HepG2 (cell line): ENCODE measurements at regions not wholly inside any gene's neighbourhood (a gene's known extent, or its start where the extent isn't known, plus 50 kb on each side); places are given as distances from the start of the nearest gene placed in this dataset.

ENCODE experiments used
- ATAC-seq: fragments of 200-7000 bp; cut with Tn5 transposase; 3 replicates; pipeline ENCODE4 v1.9.1; 2020; ENCODE audit warnings: mild to moderate bottlenecking, moderate library complexity
- BruUV-seq: library from RNA; stranded (reverse); fragments of 400-500 nt; replicated peaks from 2 replicates; lab custom pipeline; 2021; lab: Mats Ljungman, UMichigan
- CTCF ChIA-PET: fragments of 300-600 bp; formaldehyde crosslinking; extraction: SDS; loops from one replicate; lab custom pipeline; 2021; ENCODE audit warnings: low total read pairs, inconsistent platforms, low intra/inter-chr PET ratio; lab: Yijun Ruan, JAX
- POLR2A ChIA-PET: fragments of 350-600 bp; sonication (Branson Sonifier 250); formaldehyde crosslinking; loops from one replicate; lab custom pipeline; 2020; ENCODE audit warnings: antibody characterized with exemption, inconsistent platforms; lab: Yijun Ruan, JAX
- DNase-seq: peaks from one replicate; pipeline ENCODE4 v3.0.0-alpha.2; 2015; ENCODE audit warnings: low spot score
- FAIRE-seq: peaks from 3 replicates; lab custom pipeline; 2011; peaks lifted over from hg19 to GRCh38; lab: Jason Lieb, UNC
- H2AFZ ChIP-seq: one replicate; pipeline ENCODE4 v1.6.1; 2011; ENCODE audit warnings: low read length, inconsistent platforms
- H3K27ac ChIP-seq: fragments of 300-600 bp; 3 replicates; pipeline ENCODE4 v1.8.0; 2011; ENCODE audit warnings: mixed run types, mild to moderate bottlenecking, mixed read lengths, low read length, inconsistent platforms; ENCODE audit not compliant: insufficient read depth; ENCODE audit errors: extremely low read length
- H3K27me3 ChIP-seq, 2 experiments: fragments of 200-600 bp in 1 of 2; 2 replicates in 1 of 2; 3 replicates in 1 of 2; pipeline versions ENCODE4 v1.6.0 to v1.8.0; 2011; ENCODE audit warnings: low read length in 2 of 2, mild to moderate bottlenecking in 2 of 2, moderate library complexity in 2 of 2, inconsistent platforms in 1 of 2; ENCODE audit not compliant: insufficient read depth in 2 of 2, control insufficient read depth in 1 of 2
- H3K36me3 ChIP-seq, 2 experiments: fragments of 200-600 bp in 1 of 2; replicated peaks in 1 of 2; 2 replicates in 1 of 2; 3 replicates in 1 of 2; pipeline versions ENCODE4 v1.5.1 to v1.8.0; 2011; ENCODE audit warnings: low read length in 2 of 2, inconsistent platforms in 1 of 2; ENCODE audit not compliant: insufficient read depth in 2 of 2, control insufficient read depth in 1 of 2
- H3K4me1 ChIP-seq: 2 replicates; pipeline ENCODE4 v1.5.1; 2012; ENCODE audit warnings: low read length, inconsistent platforms; ENCODE audit not compliant: insufficient read depth
- H3K4me2 ChIP-seq: 2 replicates; pipeline ENCODE4 v1.6.0; 2011; ENCODE audit warnings: low read depth, low read length, inconsistent platforms
- H3K4me3 ChIP-seq, 3 experiments: fragments of 200-600 bp in 1 of 3; sonication (generic), shearing (Covaris generic) in 1 of 3; replicated peaks in 1 of 3; 2 replicates each; pipeline ENCODE4 v1.5.1; 2011 to 2016; ENCODE audit warnings: low read length in 3 of 3, inconsistent platforms in 2 of 3, low read depth in 2 of 3, mild to moderate bottlenecking in 2 of 3, control low read depth in 1 of 3, mixed read lengths in 1 of 3; ENCODE audit not compliant: insufficient read depth in 1 of 3
- H3K79me2 ChIP-seq: one replicate; pipeline ENCODE4 v1.6.1; 2011; ENCODE audit warnings: low read length, inconsistent platforms; ENCODE audit not compliant: insufficient read depth
- H3K9ac ChIP-seq: 2 replicates; pipeline ENCODE4 v1.6.0; 2011; ENCODE audit warnings: mild to moderate bottlenecking, low read depth, low read length, inconsistent platforms; ENCODE audit not compliant: insufficient read depth
- H3K9me3 ChIP-seq: 2 replicates; pipeline ENCODE4 v1.5.1; 2012; ENCODE audit warnings: mild to moderate bottlenecking, low read length
- H4K20me1 ChIP-seq: 2 replicates; pipeline ENCODE4 v1.6.0; 2011; ENCODE audit warnings: inconsistent platforms, mild to moderate bottlenecking, low read length, moderate library complexity; ENCODE audit not compliant: insufficient read depth
- CREB1 ChIP-seq, 2 experiments: fragments of 450-650 bp in 1 of 2; IDR thresholded peaks; 2 replicates each; pipeline ENCODE4 v1.6.1; 2016 to 2017; ENCODE audit warnings: control low read depth in 1 of 2, mild to moderate bottlenecking in 1 of 2, missing compliant biosample characterization in 1 of 2, missing genetic modification characterization in 1 of 2
- IKZF4 ChIP-seq: sonication (generic); formaldehyde crosslinking; IDR thresholded peaks from 2 replicates; pipeline ENCODE4 v1.5.1; 2020; ENCODE audit warnings: borderline replicate concordance, mild to moderate bottlenecking, low read depth, missing genetic modification reagents; ENCODE audit errors: not compliant biosample characterization
- MAFF ChIP-seq: IDR thresholded peaks from 2 replicates; pipeline ENCODE4 v1.6.1; 2011; ENCODE audit warnings: low read depth, low read length, improper control_type of control experiment
- MAFK ChIP-seq, 2 experiments: IDR thresholded peaks in 1 of 2; conservative IDR thresholded peaks in 1 of 2; 2 replicates each; pipeline ENCODE4 v1.6.1; 2011; ENCODE audit warnings: improper control_type of control experiment in 2 of 2, low read length in 2 of 2
- ZNF678 ChIP-seq: sonication (generic); formaldehyde crosslinking; IDR thresholded peaks from 2 replicates; pipeline ENCODE4 v1.4.0; 2020; ENCODE audit warnings: mild to moderate bottlenecking, missing genetic modification reagents
- ZNF883 ChIP-seq: sonication (generic); formaldehyde crosslinking; IDR thresholded peaks from 2 replicates; pipeline ENCODE4 v1.5.1; 2020; ENCODE audit warnings: mild to moderate bottlenecking, missing genetic modification reagents; ENCODE audit errors: not compliant biosample characterization
- WGBS: methylation state at CpG from one replicate; pipeline ENCODE4 v1.1.6; 2017; ENCODE audit warnings: low lambda C conversion rate; 5-methylcytosine and 5-hydroxymethylcytosine counted together
- in situ Hi-C: cut with HindIII; loops from 2 replicates; pipeline ENCODE4 v1.10.0; 2017; ENCODE audit warnings: low pct_unique_long_range_greater_than_20kb; ENCODE audit not compliant: extremely low pct_ligation_motif_present
- intact Hi-C: fragments of 100-400 bp; cut with micrococcal nuclease; formaldehyde crosslinking; loops from one replicate; pipeline ENCODE4 v1.10.0; 2022; ENCODE audit not compliant: unreplicated experiment

DNA sequence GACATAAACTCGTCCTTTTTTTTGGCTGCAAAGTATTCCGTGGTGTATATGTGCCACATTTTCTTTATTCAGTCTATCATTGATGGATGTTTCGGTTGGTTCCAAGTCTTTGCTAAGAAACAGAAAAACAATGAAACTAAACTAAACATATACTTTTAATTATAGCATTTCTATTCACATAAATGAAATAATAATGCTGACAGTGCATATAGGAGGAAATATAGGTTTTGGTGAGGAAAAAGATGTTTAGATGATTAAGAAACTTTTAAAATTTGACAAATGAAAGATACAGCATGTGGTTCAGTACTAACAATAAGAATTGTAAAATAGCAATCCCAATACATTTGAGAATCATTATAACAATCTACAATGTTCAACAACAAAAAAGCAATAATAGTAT is 1094.5 kb upstream of the CDH6 start:
- in situ Hi-C loops = no loop called here
- Histone ChIP-seq H3K79me2 (no peaks in the 10 kb centered on the region), H2AFZ (no peak overlapping the region), H3K9me3 (no peaks in the 10 kb centered on the region), H3K4me1 (no peaks in the 10 kb centered on the region), H3K4me3 (no peak overlapping the region), H3K4me2 (no peak overlapping the region), H4K20me1 (no peaks in the 10 kb centered on the region), H3K9ac (no peak overlapping the region), H3K36me3 (no peaks in the 10 kb centered on the region), H3K27ac (no peak overlapping the region), H3K27me3 (no peaks in the 10 kb centered on the region)
- BruUV-seq = no TSS peak
- intact Hi-C loops = no loop called here
- no peak for DNase-seq
- CTCF ChIA-PET = no interaction called here
- no peak for ATAC-seq
- WGBS = 1% methylated on average over 3 of the region's 3 CpGs
- POLR2A ChIA-PET = no interaction called here
- TF ChIP-seq ZNF883 (CRISPR knock-in tag) (no peak), MAFK (conservative IDR thresholded peaks at IDR 0.05 in 1 of 2, IDR thresholded peaks at IDR 0.05 in 1 of 2; ENCODE audit: low read length in 2 of 2) (peak; percentile 67 to 92), MAFF (peak; percentile 89), ZNF678 (CRISPR knock-in tag) (no peak)
- FAIRE-seq = no peak

DNA sequence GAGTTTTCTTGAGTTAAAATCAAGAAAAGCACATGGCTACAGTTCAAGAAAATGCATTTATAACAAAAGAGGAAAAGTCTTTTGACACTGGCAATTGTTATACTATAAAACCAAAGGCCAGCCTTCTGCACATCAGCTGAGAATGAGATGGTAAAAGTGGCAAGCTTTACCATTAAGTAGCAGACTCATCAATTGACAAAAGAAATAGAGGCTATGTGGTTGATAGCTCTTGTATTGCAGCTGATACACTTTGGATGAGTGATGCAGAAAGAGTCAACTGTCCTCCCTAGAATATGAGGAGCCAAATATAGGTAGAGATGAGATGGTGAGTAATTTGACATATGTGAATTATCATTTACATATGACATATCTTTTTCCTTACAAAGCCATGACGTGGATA is 1100.9 kb upstream of the CDH6 start:
- H3K27ac ChIP-seq = no peak overlapping the region
- H2AFZ ChIP-seq = no peak overlapping the region
- H3K79me2 ChIP-seq = no peaks in the 10 kb centered on the region
- no peak for TF ChIP-seq IKZF4 (CRISPR knock-in tag)
- TF ChIP-seq CREB1 (IDR thresholded peaks at IDR 0.05) = 0 out of 2 replicates have a peak, but pooled peaks have one; percentile 30
- no peak for TF ChIP-seq CREB1 (CRISPR knock-in tag; IDR thresholded peaks at IDR 0.05)
- TF ChIP-seq, all 625 proteins: peak for 1
- H4K20me1 ChIP-seq = no peaks in the 10 kb centered on the region
- no peak overlapping the region for H3K4me2 ChIP-seq
- ATAC-seq (no peak), FAIRE-seq (no peak), DNase-seq (no peak)
- BruUV-seq = no TSS peak
- no peaks in the 10 kb centered on the region for H3K9me3 ChIP-seq
- no peaks in the 10 kb centered on the region for H3K4me1 ChIP-seq
- ChIA-PET CTCF (no interaction called here), POLR2A (no interaction called here)
- in situ Hi-C loops = no loop called here
- 0% methylated on average over 1 of the region's 1 CpG for WGBS
- H3K9ac ChIP-seq = no peak overlapping the region
- H3K4me3 ChIP-seq = no peak overlapping the region
- no peaks in the 10 kb centered on the region for H3K27me3 ChIP-seq
- no peaks in the 10 kb centered on the region for H3K36me3 ChIP-seq
- intact Hi-C loops = no loop called here
